NK-92 (cell line): ENCODE measurements at regions not wholly inside any gene's neighbourhood (a gene's known extent, or its start where the extent isn't known, plus 50 kb on each side); places are given as distances from the start of the nearest gene placed in this dataset.

ENCODE experiments used
- DNase-seq: peaks from one replicate; lab custom pipeline; 2025; ENCODE audit not compliant: unreplicated experiment; lab: John Stamatoyannopoulos, UW

- DNase-seq: no peak
Observed at GRCh38 chr2:12080360-12080759, 333.9 kb downstream of the LPIN1 start.

- DNase-seq: no peak
Observed at GRCh38 chr2:12081481-12082210, 335.2 kb downstream of the LPIN1 start.

- no peak for DNase-seq
Observed at GRCh38 chr2:12083081-12083581, 336.7 kb downstream of the LPIN1 start.

- no peak for DNase-seq
Observed at GRCh38 chr2:12083713-12084419, 337.4 kb downstream of the LPIN1 start.

- DNase-seq: no peak
Observed at GRCh38 chr2:12087175-12087574, 340.7 kb downstream of the LPIN1 start.

- DNase-seq: no peak
Observed at GRCh38 chr2:12087671-12088380, 341.4 kb downstream of the LPIN1 start.

GRCh38 chr2:12089001-12089400 lies 342.6 kb downstream of the LPIN1 start:
- DNase-seq: no peak

GRCh38 chr2:12089496-12089895 lies 343.1 kb downstream of the LPIN1 start:
- DNase-seq: no peak

GRCh38 chr2:12090072-12090471 lies 343.6 kb downstream of the LPIN1 start:
- no peak for DNase-seq

- DNase-seq: no peak
Observed at GRCh38 chr2:12090590-12090989, 344.2 kb downstream of the LPIN1 start.

- no peak for DNase-seq
Observed at GRCh38 chr2:12091201-12091806, 344.9 kb downstream of the LPIN1 start.

- no peak for DNase-seq
Observed at GRCh38 chr2:12094134-12094533, 347.7 kb downstream of the LPIN1 start.

GRCh38 chr2:12096051-12096787 lies 349.8 kb downstream of the LPIN1 start:
- DNase-seq: no peak

GRCh38 chr2:12096788-12097449 lies 350.5 kb downstream of the LPIN1 start:
- DNase-seq: no peak

- DNase-seq: no peak
Observed at GRCh38 chr2:12097859-12098258, 351.4 kb downstream of the LPIN1 start.

GRCh38 chr2:12099374-12099773 lies 352.9 kb downstream of the LPIN1 start:
- no peak for DNase-seq

- no peak for DNase-seq
Observed at GRCh38 chr2:12102679-12103078, 356.2 kb downstream of the LPIN1 start.

GRCh38 chr2:12105180-12105579 lies 358.7 kb downstream of the LPIN1 start:
- DNase-seq: no peak

GRCh38 chr2:12106440-12107080 lies 360.1 kb downstream of the LPIN1 start:
- DNase-seq: no peak

GRCh38 chr2:12107321-12107720 lies 360.9 kb downstream of the LPIN1 start:
- no peak for DNase-seq
